NCI-H82 treated with DMSO at 0.1 percent for 48 hours (cell line): ENCODE measurements at regions not wholly inside any gene's neighbourhood (a gene's known extent, or its start where the extent isn't known, plus 50 kb on each side); places are given as distances from the start of the nearest gene placed in this dataset.

Experiments
- DNase-seq: peaks from one replicate; lab custom pipeline; 2025; ENCODE audit not compliant: unreplicated experiment; lab: John Stamatoyannopoulos, UW

DNA sequence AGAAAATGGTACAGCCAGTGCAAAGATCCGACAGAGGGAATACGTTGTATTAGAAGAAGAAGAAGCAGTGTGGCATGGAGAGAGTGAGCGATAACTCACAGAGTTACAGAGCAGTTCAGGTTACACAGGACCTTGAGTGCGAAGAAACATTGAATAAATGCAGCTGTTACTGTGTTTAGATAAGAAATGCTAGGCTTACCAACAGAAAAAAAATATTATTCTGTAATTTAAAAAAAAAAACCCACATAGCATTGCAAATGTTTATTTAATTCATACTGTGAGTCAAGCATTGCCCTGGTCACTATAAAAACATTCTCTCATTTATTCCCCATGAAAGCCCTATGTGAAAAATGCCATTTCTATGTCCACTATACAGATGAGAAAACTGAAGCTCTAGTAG lies 373.4 kb upstream of the EPHA7 start:
- DNase-seq, result no peak

DNA sequence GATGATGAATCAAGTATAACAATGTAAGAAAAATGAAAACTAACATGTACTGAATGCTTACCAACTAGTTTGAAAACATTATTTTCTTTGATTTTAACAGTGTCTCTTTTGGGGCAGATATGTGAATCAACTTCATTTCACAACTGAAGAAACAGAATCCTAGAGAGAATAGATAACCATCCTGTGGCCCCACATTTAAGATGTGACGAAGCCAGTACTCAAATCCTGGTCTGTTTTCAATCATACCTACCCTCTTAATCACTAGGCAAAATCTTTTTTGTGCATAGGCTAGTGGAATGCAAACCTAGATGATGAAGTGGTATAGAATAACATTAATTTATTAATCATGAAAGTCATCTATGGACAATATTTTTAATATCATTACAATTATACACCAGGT lies 371.6 kb upstream of the EPHA7 start:
- no peak for DNase-seq

DNA sequence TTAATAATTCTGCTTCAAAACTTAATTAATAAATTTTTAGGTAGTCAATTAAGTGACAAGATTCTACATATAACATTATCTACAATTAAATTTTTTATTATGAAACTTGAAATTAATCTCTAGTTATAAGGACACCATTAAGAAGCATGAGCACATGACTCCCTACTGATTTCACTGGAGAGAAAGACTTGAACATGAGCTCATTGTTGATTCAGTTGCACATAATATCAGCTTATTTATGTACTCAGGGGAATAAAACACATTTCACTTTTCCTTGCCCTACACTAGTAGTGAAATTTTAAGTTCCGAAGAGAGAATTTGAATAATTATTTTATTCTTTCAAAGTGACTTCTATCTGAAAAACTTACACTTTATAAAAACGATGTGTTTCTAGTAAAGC lies 370.2 kb upstream of the EPHA7 start:
- no peak for DNase-seq

DNA sequence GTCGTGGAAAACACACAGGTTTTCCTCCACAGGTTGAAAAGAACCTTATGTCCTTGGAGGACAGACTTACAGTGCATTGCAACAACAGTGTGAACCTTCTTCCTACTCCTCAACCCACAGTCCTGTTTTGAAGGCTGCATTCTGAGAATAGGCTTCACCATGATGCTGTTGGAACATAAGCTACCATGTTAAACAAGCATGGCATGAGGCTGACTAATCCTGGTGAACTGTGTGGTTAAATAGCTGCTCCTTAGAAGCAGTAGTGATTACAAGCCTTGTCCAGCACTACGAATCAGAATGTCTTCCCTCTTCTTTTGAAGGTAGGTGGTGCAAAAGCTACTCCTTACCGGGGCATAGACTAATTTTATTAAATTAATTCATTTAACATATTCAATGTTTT lies 368.5 kb upstream of the EPHA7 start:
- no peak for DNase-seq

DNA sequence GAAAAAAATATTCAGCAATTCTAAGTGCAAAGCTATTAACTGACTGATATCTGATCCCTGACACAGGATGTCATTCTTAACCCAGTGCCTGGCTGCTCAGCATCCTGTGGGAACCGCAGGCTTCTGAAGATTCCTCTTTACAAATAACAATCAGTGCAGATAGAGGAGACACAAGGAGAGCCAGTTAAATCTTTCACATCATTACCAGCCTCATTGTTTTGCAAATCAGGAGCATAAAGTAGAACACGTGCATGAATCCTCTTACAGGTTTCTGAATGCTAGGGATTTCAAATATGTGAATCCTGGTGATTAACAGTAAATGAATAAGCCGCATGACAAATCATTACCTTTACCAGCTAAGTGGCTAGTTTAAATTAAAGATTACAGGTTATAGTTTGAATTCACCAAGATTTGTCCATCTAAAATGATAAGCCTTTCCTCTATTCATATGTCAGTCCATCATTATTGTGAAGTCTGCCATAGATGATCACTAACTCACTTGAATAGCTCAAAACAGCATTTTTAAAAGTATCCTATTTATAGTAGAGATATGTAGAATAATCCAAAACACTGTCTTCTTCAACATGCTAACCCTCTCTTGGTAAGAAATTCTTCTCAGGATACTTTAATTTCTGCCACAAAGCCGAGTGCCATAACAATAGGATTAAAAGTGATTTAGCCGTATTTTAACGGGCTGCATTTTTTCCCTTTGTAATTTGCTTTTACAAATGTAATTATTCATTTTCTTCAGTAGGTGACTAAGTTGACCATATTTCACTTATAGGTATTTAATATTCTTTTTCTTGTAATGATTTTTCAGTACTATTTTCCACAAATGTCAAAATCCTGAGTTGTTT lies 367.3 kb upstream of the EPHA7 start:
- no peak for DNase-seq

DNA sequence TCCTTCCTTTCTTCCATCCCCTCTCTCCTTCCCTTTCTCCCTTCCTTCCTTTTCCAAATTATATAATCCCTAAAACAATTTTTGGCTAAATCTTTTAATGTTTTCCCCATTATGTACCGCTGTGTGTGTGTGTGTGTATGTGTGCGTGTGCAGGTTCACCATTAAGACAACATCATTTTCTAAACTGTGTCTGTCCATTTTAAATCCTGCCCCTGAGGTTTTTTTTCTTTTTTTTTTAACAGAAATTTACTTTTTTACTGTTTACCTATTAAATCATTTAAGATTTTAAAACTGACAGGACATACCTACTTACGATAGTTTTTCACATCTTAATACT lies 366.3 kb upstream of the EPHA7 start:
- DNase-seq, result no peak

DNA sequence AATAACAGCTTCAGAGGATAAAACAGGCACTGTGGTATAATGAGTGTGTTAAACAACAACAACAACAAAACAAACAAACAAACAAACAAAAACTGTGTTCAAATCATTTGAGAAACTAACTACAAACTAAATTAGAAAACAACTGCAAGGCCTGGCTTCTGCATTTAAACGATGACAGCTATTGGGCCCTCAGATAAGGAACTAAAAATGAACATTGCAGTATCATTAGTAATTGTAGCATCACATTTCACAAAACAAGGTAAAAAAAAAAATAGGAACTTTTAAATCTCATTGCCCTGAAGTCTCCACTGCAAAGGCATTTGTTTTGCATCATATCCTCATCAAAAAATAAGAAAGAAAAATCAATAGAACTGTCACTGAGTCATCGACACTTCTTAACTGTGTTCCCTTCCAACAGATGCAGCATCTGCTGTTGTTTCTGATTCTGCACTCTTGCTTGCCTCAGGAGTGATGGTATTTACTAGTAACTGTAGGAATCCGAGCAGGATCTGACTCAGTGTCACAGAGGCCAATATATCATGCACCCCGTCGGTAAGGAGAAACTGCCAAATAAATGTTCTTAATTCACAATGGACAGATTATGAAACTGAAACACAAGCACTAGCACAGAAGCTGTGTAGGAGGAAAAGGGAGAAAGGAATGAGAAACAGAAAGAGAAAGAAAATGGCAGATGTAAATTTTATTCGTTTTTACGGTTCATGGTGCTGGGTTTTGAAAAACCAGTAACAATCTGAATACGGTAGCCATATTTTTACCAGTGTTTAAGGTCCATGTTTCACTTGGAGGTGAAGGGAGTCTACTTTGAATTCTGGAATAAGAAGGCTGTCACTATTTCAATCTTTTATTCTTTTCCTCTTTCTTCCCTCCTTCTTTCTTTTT lies 365.7 kb upstream of the EPHA7 start:
- no peak for DNase-seq

DNA sequence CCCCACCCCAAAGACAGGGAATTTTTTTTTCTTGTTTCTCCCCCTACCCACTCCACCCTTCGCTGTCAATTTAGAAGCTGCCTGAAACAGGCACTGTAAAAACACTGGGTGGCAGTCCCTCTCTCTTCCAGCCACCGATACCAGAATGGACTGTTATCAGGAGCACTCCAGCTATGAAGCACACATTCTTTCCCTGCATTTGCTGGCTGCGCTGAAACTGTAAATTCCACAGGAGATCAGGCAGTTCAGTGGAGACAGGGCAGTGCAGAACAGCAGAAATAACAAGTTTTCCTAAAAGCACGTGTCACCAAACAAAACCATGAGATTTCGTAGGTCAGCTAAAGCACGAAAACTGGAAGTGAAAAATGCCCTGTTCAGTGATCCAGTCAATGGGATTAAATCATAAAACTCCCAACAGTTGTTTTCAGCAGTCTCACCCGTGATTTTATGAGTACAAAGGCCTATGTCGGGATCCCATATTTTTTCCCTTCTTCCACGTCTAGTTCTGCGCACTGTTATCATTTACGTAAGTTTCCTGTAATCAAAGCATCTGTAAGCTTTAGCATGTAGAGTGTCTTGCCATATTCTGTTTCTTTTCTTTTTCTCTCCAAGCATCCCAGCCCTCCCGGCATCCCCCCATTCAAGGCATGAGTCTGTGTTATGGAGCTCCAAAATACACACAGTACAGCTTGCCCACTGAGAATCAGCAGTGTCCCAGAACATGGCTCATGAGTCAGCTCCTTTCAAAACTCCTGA lies 359.9 kb upstream of the EPHA7 start:
- no peak for DNase-seq

DNA sequence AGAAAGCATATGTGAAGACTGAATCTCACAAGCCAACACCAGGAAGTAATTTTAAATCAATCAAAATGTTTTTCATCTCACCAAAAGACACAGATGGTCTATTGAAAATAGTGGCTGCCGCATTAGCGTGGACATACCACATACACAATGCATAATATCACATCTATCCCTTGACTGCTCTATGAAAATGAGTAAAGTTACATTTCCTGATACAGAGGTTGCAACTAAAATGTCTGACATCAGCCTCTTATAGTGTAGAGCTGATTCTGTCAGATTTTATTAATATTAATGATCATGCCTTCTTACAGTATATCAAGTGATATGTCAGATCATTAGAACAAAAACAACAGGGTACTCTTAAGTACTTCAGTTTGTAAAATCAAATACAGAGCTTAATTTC lies 339.8 kb upstream of the EPHA7 start:
- no peak for DNase-seq

DNA sequence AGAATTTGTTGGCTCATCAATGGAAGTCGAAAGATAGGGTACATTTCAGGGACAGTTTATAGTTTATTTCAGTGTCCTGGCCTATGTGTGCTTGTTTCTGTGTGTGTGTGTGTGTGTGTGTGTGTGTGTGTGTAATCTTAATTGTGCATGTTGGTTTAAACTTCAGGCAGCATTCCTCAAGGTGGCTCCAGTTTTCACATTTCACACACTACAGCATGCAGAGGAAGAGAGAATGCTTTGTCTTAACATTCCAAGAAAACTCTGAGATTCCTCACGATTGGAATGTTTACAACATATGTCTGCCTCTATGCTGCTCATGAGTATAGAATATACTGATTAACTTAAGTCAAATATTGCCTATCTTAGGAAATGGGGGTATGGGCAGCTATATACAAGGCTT lies 332.6 kb upstream of the EPHA7 start:
- DNase-seq, result no peak

DNA sequence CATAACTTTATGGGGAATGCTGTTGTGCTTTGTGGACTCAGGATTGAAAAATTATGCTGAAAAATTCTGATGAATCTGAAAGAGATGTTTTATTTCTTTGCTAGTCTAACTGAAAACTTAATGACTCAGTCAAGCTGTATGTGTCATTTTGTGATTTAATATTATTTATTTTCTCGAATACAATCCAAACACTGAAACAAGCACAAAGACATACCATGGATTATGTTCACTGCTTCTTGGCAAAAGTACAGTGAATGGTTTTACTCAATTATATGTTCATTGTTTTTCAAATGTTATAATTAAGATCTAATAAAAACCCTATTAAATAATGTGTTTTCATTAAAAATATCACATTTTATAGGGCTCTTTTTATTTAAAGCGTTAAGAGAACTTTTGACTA lies 330.6 kb upstream of the EPHA7 start:
- no peak for DNase-seq

DNA sequence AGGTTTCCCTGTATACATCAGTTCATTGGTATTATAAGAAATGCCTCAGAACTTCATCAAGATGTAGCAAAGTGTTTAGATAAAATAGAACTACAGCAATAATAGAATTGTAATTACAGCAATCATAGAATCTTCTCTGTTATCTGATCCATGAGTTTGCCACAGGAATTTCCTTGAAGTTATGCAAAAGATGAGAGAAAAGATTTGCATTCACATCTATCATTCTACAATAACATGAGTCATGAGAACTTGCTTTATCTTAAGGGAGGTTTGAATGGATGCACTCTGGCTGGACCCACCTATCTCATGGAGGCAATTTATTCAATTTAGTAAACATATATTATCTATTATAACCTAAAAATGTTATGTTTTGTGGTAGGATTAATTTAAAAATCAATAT lies 329.8 kb upstream of the EPHA7 start:
- no peak for DNase-seq

DNA sequence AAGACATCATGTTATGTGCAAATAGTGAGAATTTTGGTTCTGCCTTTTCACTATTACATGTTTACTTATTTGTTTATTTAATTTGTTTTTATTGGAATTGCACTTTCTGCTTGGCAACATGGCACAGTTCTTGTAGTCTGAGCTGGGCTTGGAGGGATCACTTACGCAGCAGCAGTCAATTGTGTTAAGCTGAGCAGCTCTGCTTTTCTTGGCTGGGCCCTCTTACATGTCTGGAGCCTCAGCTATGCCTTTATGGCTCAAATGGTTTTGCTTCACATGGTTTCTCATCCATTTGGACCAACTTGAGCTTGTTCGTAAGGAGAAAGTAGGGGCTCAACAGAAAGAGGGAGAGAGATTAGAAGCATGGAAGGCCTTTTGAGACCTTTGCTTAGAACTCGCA lies 327.5 kb upstream of the EPHA7 start:
- DNase-seq, result no peak

DNA sequence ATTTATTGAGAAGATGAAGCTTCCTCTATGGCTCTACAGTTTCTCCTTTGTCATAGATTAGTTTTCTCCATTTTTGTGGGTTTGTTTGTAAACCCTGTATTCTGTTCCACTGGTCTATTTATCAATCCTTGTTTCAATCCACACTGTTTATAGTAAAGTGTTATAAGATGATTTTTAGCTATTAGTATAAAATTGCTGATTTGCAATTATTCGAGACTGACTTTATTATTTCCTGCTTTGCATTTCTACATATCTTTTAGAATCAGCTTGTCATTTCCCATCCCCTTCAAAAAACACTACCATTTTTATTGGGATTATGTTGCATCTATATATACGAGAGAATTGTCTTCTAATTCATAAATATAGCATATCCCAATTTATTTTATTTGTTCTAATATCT lies 325.9 kb upstream of the EPHA7 start:
- DNase-seq, result no peak

DNA sequence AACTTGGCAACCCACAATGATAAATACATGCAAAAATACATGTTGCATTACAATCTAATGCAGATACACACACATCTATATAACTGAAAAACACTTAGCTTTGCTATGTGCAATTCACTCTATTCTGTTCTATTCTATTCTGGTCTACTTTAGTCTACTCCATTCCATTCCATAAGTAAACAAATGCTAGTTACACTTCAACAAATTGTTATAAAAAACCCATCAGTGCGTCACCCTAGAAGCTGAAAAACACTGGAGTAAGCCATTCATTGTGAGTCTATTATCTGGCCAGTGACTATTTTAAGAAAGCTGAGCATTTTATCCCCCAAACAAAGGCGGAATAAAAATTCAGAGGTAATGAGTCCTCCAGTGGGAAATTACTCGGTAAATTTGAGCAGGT lies 315.7 kb upstream of the EPHA7 start:
- no peak for DNase-seq

DNA sequence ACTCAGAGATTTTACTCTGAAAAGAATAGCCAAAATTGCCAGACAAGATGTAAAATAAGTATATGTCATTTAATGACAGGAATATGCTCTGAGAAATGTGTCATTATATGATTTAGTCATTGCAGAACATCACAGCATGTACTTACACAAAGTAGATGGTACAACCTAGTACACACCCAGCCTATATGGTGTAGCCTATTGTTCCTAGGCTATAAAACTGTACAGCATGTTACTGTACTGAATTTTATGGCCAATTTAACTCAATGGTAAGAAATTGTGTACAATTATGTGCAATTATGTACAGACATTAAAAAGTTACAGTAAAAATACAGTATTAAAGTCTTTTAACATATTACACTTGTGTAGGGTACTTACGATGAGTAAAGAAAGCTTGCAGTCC lies 311.9 kb upstream of the EPHA7 start:
- no peak for DNase-seq

DNA sequence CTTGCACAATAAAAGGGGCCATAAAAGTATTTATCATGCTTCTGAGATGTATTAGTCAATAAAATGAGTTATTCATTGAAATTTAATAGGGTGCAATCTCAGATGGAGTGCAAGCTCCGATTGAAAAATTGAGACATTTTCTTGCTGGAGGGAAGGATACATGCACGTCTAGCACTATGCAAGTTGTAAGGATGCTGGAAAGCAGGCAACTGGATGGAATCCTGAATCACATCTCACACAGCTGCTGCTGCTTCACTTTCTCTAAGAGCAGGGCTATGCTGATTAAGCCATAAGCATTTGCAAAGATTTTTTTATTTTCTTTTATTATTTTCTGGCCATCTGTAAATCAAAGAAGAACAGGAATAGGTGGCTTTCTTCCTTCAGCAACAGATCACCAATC lies 308.8 kb upstream of the EPHA7 start:
- DNase-seq, result no peak

DNA sequence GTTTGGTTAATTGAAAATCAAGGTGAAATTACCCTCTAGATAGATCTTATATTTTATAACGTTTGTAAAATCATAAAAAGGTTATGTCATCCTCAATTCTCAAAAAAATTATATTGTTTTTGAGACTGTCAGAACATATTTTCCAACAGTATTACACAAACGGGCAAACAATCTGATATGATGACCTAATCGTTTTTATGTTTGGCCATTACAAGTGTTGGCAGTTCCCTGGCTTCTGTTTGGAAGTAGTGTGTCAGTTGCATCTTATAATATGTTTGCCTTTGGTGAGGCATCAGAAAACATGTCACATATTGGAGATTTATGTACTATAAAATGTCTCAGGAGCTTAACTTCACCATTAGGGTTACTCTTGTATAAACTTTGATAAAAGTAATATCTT lies 308.1 kb upstream of the EPHA7 start:
- no peak for DNase-seq

DNA sequence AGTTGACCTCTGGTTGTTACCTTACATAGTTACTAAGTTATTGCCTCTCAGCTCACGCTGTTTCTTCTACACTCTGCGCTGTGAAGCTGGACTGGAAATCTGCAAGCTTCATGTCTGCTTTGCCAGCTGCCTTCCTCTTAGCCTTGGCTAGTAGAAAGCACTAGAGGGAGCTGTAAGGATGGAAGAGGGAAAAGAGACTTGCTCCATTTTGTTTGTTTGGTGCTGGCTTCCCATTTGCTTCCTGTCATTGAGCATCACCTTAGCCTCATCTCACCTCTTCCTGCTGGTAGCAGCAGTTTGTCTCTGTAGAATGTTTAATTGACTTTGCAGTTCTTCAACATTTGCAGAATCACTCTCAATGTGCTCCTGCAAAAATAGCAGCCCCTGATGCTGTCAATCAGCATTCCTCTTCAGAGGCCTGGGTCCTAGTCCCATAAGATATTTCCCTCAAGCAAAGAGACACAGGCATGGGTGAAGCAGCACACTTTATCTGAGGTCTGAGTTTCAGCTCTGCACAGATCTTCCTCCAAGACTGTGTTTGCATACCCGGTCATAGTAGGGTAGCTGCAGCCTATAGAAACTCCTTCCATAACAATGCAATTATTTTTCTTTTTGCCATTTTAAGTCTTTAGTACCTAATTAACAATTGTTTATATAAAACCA lies 302.2 kb upstream of the EPHA7 start:
- DNase-seq, result no peak

DNA sequence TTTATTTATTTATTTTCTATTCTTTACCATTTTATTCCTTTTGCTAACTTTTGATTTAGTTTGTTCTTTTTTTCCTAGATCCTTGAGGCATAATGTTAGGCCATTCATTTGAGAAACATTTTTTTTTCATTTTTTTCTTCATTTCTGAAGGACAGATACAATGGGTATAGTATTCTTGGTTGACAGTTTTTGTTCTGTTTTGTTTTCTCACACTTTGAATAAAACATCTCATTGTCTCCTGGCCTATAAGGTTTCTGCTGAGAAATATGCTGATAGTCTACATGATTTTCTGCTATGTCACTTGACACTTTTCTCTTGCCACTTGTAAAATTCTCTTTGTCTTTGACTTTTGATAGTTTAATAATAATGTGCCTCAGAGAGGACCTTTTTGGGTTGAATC lies 294.6 kb upstream of the EPHA7 start:
- DNase-seq, result no peak

DNA sequence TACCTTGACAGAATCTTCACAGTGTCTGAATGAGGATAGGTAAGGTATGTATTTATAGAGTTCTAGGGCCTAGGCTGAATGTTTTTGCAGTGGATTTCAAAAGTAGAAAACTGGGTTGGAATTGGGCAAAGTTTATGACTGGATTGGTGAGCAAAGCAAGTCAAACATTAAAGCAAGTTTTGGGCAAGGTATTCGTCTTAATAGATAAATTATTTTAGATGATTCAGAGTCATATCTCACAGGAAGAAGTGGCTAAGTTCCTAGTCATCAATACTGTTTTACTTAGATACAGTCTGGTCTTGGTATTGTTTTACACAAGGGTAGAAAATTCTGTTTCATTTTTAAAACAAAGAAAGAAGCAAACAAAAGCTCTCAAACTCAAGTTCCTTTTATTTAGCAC lies 284.1 kb upstream of the EPHA7 start:
- no peak for DNase-seq
